SKM-1 (cell line): ENCODE measurements at regions not wholly inside any gene's neighbourhood (a gene's known extent, or its start where the extent isn't known, plus 50 kb on each side); places are given as distances from the start of the nearest gene placed in this dataset.

Experiments
- DNase-seq: peaks from one replicate; lab custom pipeline; 2025; ENCODE audit not compliant: unreplicated experiment; lab: John Stamatoyannopoulos, UW

GRCh38 chr5:51271261-51271660 is 112.0 kb upstream of the ISL1 start:
- DNase-seq: no peak

GRCh38 chr5:51273021-51273420 is 110.2 kb upstream of the ISL1 start:
- no peak for DNase-seq

GRCh38 chr5:51273871-51274270 is 109.4 kb upstream of the ISL1 start:
- DNase-seq: no peak

- no peak for DNase-seq
These were observed 107.8 kb upstream of the ISL1 start for GRCh38 chr5:51275428-51275827.

GRCh38 chr5:51276250-51276649 is 107.0 kb upstream of the ISL1 start:
- no peak for DNase-seq

GRCh38 chr5:51278539-51278938 is 104.7 kb upstream of the ISL1 start:
- DNase-seq: no peak

GRCh38 chr5:51279983-51280706 is 103.1 kb upstream of the ISL1 start:
- DNase-seq: no peak

- no peak for DNase-seq
These were observed 97.2 kb upstream of the ISL1 start for GRCh38 chr5:51286046-51286445.

GRCh38 chr5:51302343-51302742 is 80.9 kb upstream of the ISL1 start:
- DNase-seq: no peak

- no peak for DNase-seq
These were observed 56.4 kb upstream of the ISL1 start for GRCh38 chr5:51326844-51327243.
